ENCODE measurements at regions not wholly inside any gene's neighbourhood (a gene's known extent, or its start where the extent isn't known, plus 50 kb on each side); places are given as distances from the start of the nearest gene placed in this dataset.

GRCh38 chr1:229856009-229856650 lies 210.9 kb upstream of the GALNT2 start:
- TF ChIP-seq ZNF148 (tag by site-specific recombination; IDR thresholded peaks at IDR 0.05; ENCODE audit: borderline replicate concordance) (no peak), CTCF (tag by site-specific recombination; IDR thresholded peaks at IDR 0.05) (no peak), REST (tag by site-specific recombination; IDR thresholded peaks at IDR 0.05) (no peak), ZNF549 (tag by site-specific recombination; IDR thresholded peaks at IDR 0.05) (no peak), ZNF449 (tag by site-specific recombination; IDR thresholded peaks at IDR 0.05) (no peak), SETDB1 (IDR thresholded peaks at IDR 0.05; ENCODE audit: insufficient read length, low read length) (no peak), ZNF660 (tag by site-specific recombination; IDR thresholded peaks at IDR 0.05) (no peak), TCF7L2 (IDR thresholded peaks at IDR 0.05; ENCODE audit: borderline replicate concordance, low read depth, low read length) (no peak), ZNF175 (tag by site-specific recombination; IDR thresholded peaks at IDR 0.05) (no peak)

Data from HEK293 (cell line).